ENCODE measurements at regions not wholly inside any gene's neighbourhood (a gene's known extent, or its start where the extent isn't known, plus 50 kb on each side); places are given as distances from the start of the nearest gene placed in this dataset.

DNA sequence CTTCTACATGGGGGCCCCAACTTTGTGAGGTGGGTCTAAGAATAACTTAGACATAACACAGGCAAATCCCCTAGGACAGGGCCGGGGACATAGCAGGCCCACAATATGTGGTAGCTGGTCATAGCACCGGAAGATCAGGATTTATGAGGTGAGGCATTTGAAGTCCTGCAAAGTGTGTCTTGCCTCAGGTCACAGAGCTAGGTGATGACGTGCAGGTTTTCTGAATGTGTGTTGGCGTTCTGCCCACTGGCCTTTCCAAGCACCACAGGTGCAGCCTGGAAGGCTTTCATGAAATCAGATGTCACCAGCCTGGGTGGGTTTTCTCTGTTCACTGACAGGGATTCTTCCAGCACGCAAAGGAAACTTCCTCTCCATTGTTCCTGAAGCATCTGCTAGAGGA, 119.1 kb downstream of the LRATD1 start:
- Histone ChIP-seq H3K9me3 (ENCODE audit: insufficient read depth, low read depth, low read length) (0 out of 2 replicates have a peak, but pooled peaks cover 1% of the 10 kb centered on the region), H3K27ac (ENCODE audit: low read depth, low read length) (no peak overlapping the region), H3K4me1 (ENCODE audit: insufficient read depth, low read length) (no peaks in the 10 kb centered on the region), H3K36me3 (ENCODE audit: insufficient read depth, low read length) (no peaks in the 10 kb centered on the region), H3K4me3 (ENCODE audit: low read length) (no peak overlapping the region), H3K27me3 (ENCODE audit: insufficient read depth, low read length) (no peaks in the 10 kb centered on the region), H3K9ac (ENCODE audit: low read depth, low read length) (no peak overlapping the region)
- 95% methylated on average over 5 of the region's 5 CpGs for WGBS

DNA sequence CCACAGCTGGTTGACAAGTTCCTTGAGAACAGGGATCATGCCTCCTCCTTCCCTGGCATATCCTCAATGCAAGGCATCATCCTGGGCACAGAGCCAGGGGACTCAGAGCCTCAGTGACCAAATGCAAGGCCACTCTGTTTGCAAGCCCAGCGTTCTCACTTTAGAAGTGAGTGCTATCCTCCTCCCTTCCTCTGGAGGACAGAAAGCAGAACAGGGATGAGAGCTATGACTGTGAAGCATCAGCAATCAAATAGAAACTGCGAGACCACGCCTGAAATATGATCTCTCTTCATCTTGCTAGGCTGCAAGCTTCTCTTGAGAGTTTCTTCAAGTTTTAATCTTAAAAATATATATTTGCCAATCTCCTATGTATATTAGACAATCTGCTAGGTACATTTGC, 119.8 kb downstream of the LRATD1 start:
- no peaks in the 10 kb centered on the region for H3K27me3 ChIP-seq (ENCODE audit: insufficient read depth, low read length)
- H3K4me1 ChIP-seq (ENCODE audit: insufficient read depth, low read length) = no peaks in the 10 kb centered on the region
- WGBS = 91% methylated on average over 3 of the region's 3 CpGs
- H3K36me3 ChIP-seq (ENCODE audit: insufficient read depth, low read length) = no peaks in the 10 kb centered on the region
- H3K9ac ChIP-seq (ENCODE audit: low read depth, low read length) = no peak overlapping the region
- H3K4me3 ChIP-seq (ENCODE audit: low read length) = no peak overlapping the region
- no peak overlapping the region for H3K27ac ChIP-seq (ENCODE audit: low read depth, low read length)
- no peaks in the 10 kb centered on the region for H3K9me3 ChIP-seq (ENCODE audit: insufficient read depth, low read depth, low read length)

DNA sequence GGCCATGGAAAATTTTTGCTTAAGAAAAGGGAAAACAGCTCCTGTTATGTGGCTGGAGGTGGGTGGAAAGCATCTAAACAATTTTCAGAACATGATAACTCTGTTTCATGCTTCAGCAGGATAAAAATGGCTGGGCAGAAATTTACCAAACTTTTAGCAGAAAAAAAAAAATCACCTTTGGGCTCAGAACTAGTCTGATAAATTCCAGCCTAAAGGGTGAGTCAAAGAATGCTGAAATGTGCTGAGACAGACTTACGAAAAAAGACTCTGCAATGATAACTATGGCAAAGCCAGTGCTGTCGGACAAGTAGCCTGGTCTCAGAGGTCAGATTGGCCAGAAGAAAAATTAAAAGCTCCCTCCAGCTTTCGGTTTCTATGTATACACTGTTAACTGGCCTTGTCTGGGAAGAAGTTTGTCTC, 123.6 kb downstream of the LRATD1 start:
- no peak overlapping the region for H3K4me3 ChIP-seq (ENCODE audit: low read length)
- no peak overlapping the region for H3K27ac ChIP-seq (ENCODE audit: low read depth, low read length)
- no peaks in the 10 kb centered on the region for H3K27me3 ChIP-seq (ENCODE audit: insufficient read depth, low read length)
- no peaks in the 10 kb centered on the region for H3K4me1 ChIP-seq (ENCODE audit: insufficient read depth, low read length)
- H3K9ac ChIP-seq (ENCODE audit: low read depth, low read length) = no peak overlapping the region
- WGBS = 90% methylated on average over 3 of the region's 3 CpGs
- H3K36me3 ChIP-seq (ENCODE audit: insufficient read depth, low read length) = no peaks in the 10 kb centered on the region
- H3K9me3 ChIP-seq (ENCODE audit: insufficient read depth, low read depth, low read length) = no peaks in the 10 kb centered on the region

DNA sequence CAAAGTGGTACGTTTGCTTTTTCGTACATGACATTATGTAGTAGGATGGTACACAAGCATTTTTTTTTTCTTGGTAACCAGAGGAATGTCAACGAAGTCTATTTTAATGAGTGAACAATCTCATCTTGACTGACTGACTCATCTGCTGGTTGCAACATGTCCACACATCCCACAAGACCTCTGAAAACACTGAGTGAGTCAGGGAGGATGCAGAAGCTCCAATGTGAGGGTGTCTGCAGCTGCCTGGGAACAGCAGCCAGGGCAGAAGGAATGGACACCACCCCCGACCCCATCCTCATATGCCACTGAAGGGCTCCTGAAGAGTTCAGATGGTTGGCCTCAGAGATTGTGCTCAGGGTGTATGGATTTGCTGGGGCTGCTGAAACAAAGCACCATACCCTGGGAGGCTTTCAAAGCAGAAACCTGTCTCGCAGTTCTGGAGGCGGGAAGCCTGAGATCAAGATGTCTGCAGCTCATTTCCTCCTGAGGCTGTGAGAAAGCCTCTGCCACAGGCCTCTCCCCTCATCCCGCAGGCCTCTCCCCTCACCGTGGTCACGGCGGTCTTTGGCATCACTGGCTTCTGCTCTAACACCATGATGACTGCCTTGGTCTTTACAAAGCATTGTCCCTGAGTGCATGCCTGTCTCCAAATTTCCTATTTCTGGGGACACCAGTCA, 124.6 kb downstream of the LRATD1 start:
- H3K9me3 ChIP-seq (ENCODE audit: insufficient read depth, low read depth, low read length) = no peaks in the 10 kb centered on the region
- 91% methylated on average over 9 of the region's 10 CpGs for WGBS
- H3K27ac ChIP-seq (ENCODE audit: low read depth, low read length) = no peak overlapping the region
- no peaks in the 10 kb centered on the region for H3K27me3 ChIP-seq (ENCODE audit: insufficient read depth, low read length)
- H3K4me3 ChIP-seq (ENCODE audit: low read length) = no peak overlapping the region
- H3K36me3 ChIP-seq (ENCODE audit: insufficient read depth, low read length) = no peaks in the 10 kb centered on the region
- H3K9ac ChIP-seq (ENCODE audit: low read depth, low read length) = no peak overlapping the region
- H3K4me1 ChIP-seq (ENCODE audit: insufficient read depth, low read length) = no peaks in the 10 kb centered on the region

DNA sequence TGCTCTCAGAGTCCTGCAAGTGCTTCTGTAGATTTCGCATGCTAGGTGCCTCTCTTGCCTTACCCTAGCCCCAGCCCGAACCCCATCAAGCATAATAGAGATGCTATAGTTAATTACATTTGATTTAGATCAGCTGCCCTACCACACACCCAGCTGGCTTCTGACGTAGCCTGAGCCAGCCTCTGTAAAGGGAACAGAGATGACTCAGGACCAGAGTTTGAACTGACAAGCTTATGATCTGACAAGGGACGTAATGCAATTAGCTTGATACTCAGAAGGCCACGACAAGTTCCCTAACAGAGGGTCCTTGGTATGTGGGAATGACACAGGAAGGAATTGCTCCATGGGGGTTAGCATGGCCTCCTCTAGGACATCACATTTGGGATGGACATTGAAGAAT, 126.6 kb downstream of the LRATD1 start:
- Histone ChIP-seq H3K4me1 (ENCODE audit: insufficient read depth, low read length) (no peaks in the 10 kb centered on the region), H3K27ac (ENCODE audit: low read depth, low read length) (no peak overlapping the region), H3K9ac (ENCODE audit: low read depth, low read length) (no peak overlapping the region), H3K4me3 (ENCODE audit: low read length) (no peak overlapping the region), H3K36me3 (ENCODE audit: insufficient read depth, low read length) (no peaks in the 10 kb centered on the region), H3K27me3 (ENCODE audit: insufficient read depth, low read length) (no peaks in the 10 kb centered on the region), H3K9me3 (ENCODE audit: insufficient read depth, low read depth, low read length) (no peaks in the 10 kb centered on the region)
- 92% methylated on average over 4 of the region's 5 CpGs for WGBS

DNA sequence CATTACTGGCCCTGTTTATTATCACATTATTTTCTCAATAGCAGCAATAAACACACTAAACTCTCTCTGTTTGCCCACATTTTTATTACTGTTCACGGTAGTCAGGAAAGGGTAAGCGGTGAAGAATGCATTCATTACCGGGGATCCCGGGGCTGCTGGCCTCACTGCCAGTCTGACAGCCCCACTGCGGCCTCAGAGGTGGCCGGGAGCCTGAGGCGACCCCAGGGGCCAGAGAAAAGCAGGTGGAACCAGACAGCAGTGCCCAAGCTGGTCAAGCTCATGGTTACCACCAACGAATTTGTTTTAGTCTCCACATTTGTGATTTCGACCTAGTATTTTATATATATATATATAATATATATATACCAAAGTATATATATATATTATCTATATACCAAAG, 127.7 kb downstream of the LRATD1 start:
- Histone ChIP-seq H3K4me3 (ENCODE audit: low read length) (no peak overlapping the region), H3K27ac (ENCODE audit: low read depth, low read length) (no peak overlapping the region), H3K4me1 (ENCODE audit: insufficient read depth, low read length) (no peaks in the 10 kb centered on the region), H3K36me3 (ENCODE audit: insufficient read depth, low read length) (no peaks in the 10 kb centered on the region), H3K9me3 (ENCODE audit: insufficient read depth, low read depth, low read length) (no peaks in the 10 kb centered on the region), H3K27me3 (ENCODE audit: insufficient read depth, low read length) (no peaks in the 10 kb centered on the region), H3K9ac (ENCODE audit: low read depth, low read length) (no peak overlapping the region)
- WGBS = 96% methylated on average over 7 of the region's 9 CpGs

DNA sequence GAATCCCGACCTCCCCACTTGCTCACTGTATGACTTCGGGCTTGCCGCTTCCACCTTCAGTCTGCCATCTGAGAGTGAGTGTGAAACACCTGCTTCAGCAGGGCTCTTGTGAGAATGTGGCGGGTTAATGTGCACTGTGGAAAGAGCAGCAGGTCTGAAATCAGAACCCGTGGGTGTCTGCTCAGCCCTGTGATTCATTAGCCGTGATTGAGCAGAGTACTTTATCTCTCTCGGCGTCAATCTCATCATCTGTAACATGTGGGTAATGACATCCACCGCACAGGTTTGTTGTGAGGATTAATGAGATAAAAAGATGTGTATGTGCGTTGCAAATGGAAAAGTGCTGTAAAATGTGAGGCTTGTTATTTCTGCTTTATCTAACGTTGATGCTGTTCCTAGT, 128.6 kb downstream of the LRATD1 start:
- Histone ChIP-seq H3K4me1 (ENCODE audit: insufficient read depth, low read length) (no peaks in the 10 kb centered on the region), H3K27ac (ENCODE audit: low read depth, low read length) (no peak overlapping the region), H3K4me3 (ENCODE audit: low read length) (no peak overlapping the region), H3K9me3 (ENCODE audit: insufficient read depth, low read depth, low read length) (no peaks in the 10 kb centered on the region), H3K36me3 (ENCODE audit: insufficient read depth, low read length) (no peaks in the 10 kb centered on the region), H3K9ac (ENCODE audit: low read depth, low read length) (no peak overlapping the region), H3K27me3 (ENCODE audit: insufficient read depth, low read length) (no peaks in the 10 kb centered on the region)
- WGBS = 94% methylated on average over 11 of the region's 11 CpGs

DNA sequence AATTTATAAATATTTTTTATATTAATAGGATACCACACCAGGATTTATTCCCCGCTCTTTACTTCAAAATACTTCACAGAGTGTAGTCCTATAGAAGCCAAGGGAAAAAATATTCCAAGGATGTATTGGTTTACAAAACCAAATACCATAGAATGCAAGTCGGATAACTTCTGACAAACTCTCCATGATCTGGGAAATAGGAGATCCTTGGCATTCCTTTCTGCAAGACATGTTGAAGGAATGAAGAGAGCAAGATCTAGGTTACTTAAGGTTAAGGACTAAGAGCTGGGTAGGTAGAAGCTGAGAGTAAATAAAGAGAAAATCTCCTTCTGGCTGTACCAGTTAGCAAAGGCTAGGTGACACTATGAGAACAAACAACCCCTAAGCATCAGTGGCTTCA, 141.2 kb downstream of the LRATD1 start:
- H3K4me1 ChIP-seq (ENCODE audit: insufficient read depth, low read length) = no peaks in the 10 kb centered on the region
- no peaks in the 10 kb centered on the region for H3K9me3 ChIP-seq (ENCODE audit: insufficient read depth, low read depth, low read length)
- 100% methylated on average over 1 of the region's 2 CpGs for WGBS
- H3K27me3 ChIP-seq (ENCODE audit: insufficient read depth, low read length) = no peaks in the 10 kb centered on the region
- H3K9ac ChIP-seq (ENCODE audit: low read depth, low read length) = no peak overlapping the region
- no peak overlapping the region for H3K4me3 ChIP-seq (ENCODE audit: low read length)
- H3K27ac ChIP-seq (ENCODE audit: low read depth, low read length) = no peak overlapping the region
- no peaks in the 10 kb centered on the region for H3K36me3 ChIP-seq (ENCODE audit: insufficient read depth, low read length)

DNA sequence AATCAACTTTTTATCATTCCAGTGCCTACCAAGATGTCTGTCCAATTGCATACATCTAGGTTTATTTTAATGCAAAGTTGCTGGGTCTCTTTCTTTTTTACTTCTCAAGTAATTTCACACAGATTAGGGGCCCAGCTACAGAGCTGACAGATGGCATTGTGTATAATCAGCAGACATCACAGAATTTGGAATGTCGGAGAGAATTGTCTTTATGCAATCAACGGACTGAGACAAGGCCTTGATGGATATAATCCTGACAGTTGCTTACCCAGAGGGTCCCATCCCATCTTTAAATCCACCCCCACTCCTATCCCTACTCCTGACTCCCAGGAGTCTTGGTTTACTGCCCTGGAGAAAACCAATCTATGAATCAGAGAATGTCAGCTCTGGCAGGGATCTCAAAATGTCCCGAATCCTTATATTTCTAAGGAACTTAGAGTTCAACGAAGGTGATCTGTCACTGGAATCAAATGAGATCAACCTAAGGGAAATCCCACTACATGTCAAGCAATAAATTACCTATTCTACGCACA, 142.0 kb downstream of the LRATD1 start:
- no peak overlapping the region for H3K27ac ChIP-seq (ENCODE audit: low read depth, low read length)
- H3K9me3 ChIP-seq (ENCODE audit: insufficient read depth, low read depth, low read length) = no peaks in the 10 kb centered on the region
- no peak overlapping the region for H3K9ac ChIP-seq (ENCODE audit: low read depth, low read length)
- H3K36me3 ChIP-seq (ENCODE audit: insufficient read depth, low read length) = no peaks in the 10 kb centered on the region
- WGBS = 94% methylated on average over 5 of the region's 5 CpGs
- no peaks in the 10 kb centered on the region for H3K4me1 ChIP-seq (ENCODE audit: insufficient read depth, low read length)
- no peak overlapping the region for H3K4me3 ChIP-seq (ENCODE audit: low read length)
- no peaks in the 10 kb centered on the region for H3K27me3 ChIP-seq (ENCODE audit: insufficient read depth, low read length)

DNA sequence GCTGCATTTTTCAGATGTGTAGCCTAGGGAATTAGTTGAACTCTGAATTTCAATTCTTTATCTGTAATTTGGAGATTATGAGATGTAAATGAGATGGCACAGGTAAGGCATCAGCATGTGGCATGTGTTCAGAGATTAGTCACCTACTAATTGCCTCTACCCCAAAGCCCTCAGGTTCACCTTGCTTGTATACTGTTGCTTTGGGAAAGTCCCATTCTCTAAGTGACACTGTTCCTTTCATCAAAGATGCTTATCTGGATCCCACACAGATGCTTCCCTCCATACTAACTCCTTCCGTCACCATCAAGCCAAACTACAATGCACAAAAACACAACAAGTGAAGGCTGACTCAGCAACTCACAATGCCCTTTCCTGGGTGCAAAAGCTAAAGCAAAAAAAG, 143.7 kb downstream of the LRATD1 start:
- H3K27ac ChIP-seq (ENCODE audit: low read depth, low read length) = no peak overlapping the region
- H3K4me3 ChIP-seq (ENCODE audit: low read length) = no peak overlapping the region
- H3K9me3 ChIP-seq (ENCODE audit: insufficient read depth, low read depth, low read length) = no peaks in the 10 kb centered on the region
- H3K27me3 ChIP-seq (ENCODE audit: insufficient read depth, low read length) = no peaks in the 10 kb centered on the region
- no peak overlapping the region for H3K9ac ChIP-seq (ENCODE audit: low read depth, low read length)
- WGBS = 96% methylated on average over 1 of the region's 1 CpG
- H3K4me1 ChIP-seq (ENCODE audit: insufficient read depth, low read length) = no peaks in the 10 kb centered on the region
- no peaks in the 10 kb centered on the region for H3K36me3 ChIP-seq (ENCODE audit: insufficient read depth, low read length)

DNA sequence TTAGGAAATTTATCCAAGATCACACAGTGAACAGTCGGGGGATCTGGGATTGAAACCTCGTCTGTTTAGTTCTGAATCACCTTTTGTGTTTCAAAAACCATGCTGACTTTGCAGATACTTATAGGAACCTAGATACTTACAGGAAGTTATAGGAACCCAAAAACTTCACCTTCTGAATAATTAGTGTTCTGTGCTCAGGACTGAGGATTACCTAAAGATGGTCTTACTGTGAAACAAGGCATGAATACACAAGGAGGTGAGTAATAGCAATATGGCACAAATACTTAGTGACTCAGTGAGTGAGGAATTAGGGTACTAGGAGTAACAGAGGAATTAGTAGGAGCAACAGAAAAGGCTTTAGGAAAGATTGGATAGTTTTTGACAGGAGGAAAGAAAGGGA, 145.5 kb downstream of the LRATD1 start:
- Histone ChIP-seq H3K4me3 (ENCODE audit: low read length) (no peak overlapping the region), H3K36me3 (ENCODE audit: insufficient read depth, low read length) (no peaks in the 10 kb centered on the region), H3K27ac (ENCODE audit: low read depth, low read length) (no peak overlapping the region), H3K9ac (ENCODE audit: low read depth, low read length) (no peak overlapping the region), H3K9me3 (ENCODE audit: insufficient read depth, low read depth, low read length) (no peaks in the 10 kb centered on the region), H3K4me1 (ENCODE audit: insufficient read depth, low read length) (no peaks in the 10 kb centered on the region), H3K27me3 (ENCODE audit: insufficient read depth, low read length) (no peaks in the 10 kb centered on the region)
- 93% methylated on average over 2 of the region's 2 CpGs for WGBS

DNA sequence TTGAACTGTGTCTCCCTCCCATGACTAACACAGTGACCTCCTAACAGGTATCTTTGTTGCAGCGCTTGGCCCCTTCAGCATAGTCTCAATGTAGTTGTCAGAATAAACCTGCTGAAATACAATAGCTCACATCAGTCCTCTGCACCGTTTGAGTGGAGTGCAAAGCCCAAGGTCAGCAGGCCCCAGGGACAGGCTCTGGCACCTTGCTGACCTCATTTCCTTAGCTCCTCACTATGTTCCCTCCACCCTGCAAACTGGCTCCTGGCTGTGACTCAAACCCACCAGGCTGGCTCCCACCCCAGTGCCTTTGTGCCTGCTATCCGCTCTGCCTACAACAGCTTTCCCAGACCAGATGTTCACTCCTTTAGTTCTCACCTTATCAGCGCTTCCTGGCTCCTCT, 146.7 kb downstream of the LRATD1 start:
- H3K4me3 ChIP-seq (ENCODE audit: low read length) = no peak overlapping the region
- H3K27ac ChIP-seq (ENCODE audit: low read depth, low read length) = no peak overlapping the region
- H3K4me1 ChIP-seq (ENCODE audit: insufficient read depth, low read length) = no peaks in the 10 kb centered on the region
- no peak overlapping the region for H3K9ac ChIP-seq (ENCODE audit: low read depth, low read length)
- no peaks in the 10 kb centered on the region for H3K9me3 ChIP-seq (ENCODE audit: insufficient read depth, low read depth, low read length)
- no peaks in the 10 kb centered on the region for H3K27me3 ChIP-seq (ENCODE audit: insufficient read depth, low read length)
- WGBS = 89% methylated on average over 4 of the region's 4 CpGs
- no peaks in the 10 kb centered on the region for H3K36me3 ChIP-seq (ENCODE audit: insufficient read depth, low read length)

Data from HUES64 (cell line).